PC-9 (cell line): ENCODE measurements at regions not wholly inside any gene's neighbourhood (a gene's known extent, or its start where the extent isn't known, plus 50 kb on each side); places are given as distances from the start of the nearest gene placed in this dataset.

Source experiments
- EZH2 ChIP-seq: fragments of 200-600 bp; sonication (generic); IDR thresholded peaks from 2 replicates; pipeline ENCODE4 v1.8.0; 2017; ENCODE audit warnings: antibody characterized with exemption, low read depth
- TF ChIP-seq, protein P1 (sequence below): fragments of 200-600 bp; sonication (generic); conservative IDR thresholded peaks from 2 replicates; pipeline ENCODE4 v1.6.1; 2017; ENCODE audit warnings: mixed run types, antibody characterized with exemption, mild to moderate bottlenecking, moderate library complexity

DNA sequence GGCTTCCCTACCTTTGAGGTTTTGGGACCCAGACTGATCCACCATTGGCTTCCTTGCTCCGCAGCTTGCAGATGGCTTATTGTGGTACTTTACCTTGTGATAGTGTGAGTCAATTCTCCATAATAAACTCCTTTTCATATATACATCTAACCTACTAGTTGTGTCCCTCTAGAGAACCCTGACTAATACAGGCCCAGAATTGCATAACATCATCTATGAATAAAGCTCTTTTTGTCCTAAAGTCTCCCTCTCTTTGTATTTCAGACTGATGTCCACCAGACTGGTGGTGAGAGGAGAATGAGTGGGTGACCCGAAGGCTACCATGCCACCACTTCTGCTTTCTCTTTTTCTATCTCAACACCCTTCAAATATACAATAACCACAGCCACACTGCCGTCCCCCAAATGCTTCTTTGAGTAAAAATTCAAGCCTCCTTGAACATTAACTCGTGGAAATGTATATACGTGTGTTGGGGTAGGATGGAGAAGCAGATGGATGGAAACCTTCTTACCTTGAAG lies 265.7 kb downstream of the PTBP2 start:
- TF ChIP-seq, protein P1, sequence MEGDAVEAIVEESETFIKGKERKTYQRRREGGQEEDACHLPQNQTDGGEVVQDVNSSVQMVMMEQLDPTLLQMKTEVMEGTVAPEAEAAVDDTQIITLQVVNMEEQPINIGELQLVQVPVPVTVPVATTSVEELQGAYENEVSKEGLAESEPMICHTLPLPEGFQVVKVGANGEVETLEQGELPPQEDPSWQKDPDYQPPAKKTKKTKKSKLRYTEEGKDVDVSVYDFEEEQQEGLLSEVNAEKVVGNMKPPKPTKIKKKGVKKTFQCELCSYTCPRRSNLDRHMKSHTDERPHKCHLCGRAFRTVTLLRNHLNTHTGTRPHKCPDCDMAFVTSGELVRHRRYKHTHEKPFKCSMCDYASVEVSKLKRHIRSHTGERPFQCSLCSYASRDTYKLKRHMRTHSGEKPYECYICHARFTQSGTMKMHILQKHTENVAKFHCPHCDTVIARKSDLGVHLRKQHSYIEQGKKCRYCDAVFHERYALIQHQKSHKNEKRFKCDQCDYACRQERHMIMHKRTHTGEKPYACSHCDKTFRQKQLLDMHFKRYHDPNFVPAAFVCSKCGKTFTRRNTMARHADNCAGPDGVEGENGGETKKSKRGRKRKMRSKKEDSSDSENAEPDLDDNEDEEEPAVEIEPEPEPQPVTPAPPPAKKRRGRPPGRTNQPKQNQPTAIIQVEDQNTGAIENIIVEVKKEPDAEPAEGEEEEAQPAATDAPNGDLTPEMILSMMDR: no peak
- no peak for TF ChIP-seq EZH2
